CD4-positive, alpha-beta T cell (primary cell): ENCODE measurements at regions not wholly inside any gene's neighbourhood (a gene's known extent, or its start where the extent isn't known, plus 50 kb on each side); places are given as distances from the start of the nearest gene placed in this dataset.

ENCODE experiments used
- ATAC-seq: fragments of 200-7000 bp; cut with Tn5 transposase; one replicate; pipeline ENCODE4 v1.10.0; 2022; ENCODE audit warnings: mild to moderate bottlenecking; ENCODE audit not compliant: poor library complexity
- CTCF ChIA-PET: fragments of 350-600 bp; sonication (Branson Sonifier 250); formaldehyde crosslinking; loops from one replicate; lab custom pipeline; 2021; ENCODE audit warnings: antibody characterized with exemption, inconsistent platforms; lab: Charles Lee
- POLR2A ChIA-PET: fragments of 350-600 bp; sonication (Branson Sonifier 250); formaldehyde crosslinking; loops from one replicate; lab custom pipeline; 2021; ENCODE audit warnings: antibody characterized with exemption, inconsistent platforms; lab: Charles Lee
- DNase-seq, 14 experiments: peaks; one replicate each; pipeline ENCODE4 v3.0.0-alpha.2; 2013 to 2020; ENCODE audit warnings: mixed read lengths in 2 of 14
- H3K27ac ChIP-seq, 2 donors: one replicate each; pipeline versions ENCODE4 v1.5.1 to v1.7.0; 2013; ENCODE audit warnings: low read length in 2 of 2, low read depth in 1 of 2, mild to moderate bottlenecking in 1 of 2
- H3K27me3 ChIP-seq, 2 experiments: 1 replicate in 1 of 2; 2 replicates in 1 of 2; pipeline versions ENCODE4 v1.6.1 to v1.7.0; 2013; ENCODE audit warnings: low read length in 2 of 2, control low read depth in 1 of 2, mild to moderate bottlenecking in 1 of 2, moderate library complexity in 1 of 2; ENCODE audit not compliant: insufficient read depth in 2 of 2, control insufficient read depth in 1 of 2
- H3K36me3 ChIP-seq: one replicate; pipeline ENCODE4 v1.6.1; 2013; ENCODE audit warnings: low read length, control low read depth; ENCODE audit not compliant: insufficient read depth
- H3K4me1 ChIP-seq: one replicate; pipeline ENCODE4 v1.6.1; 2013; ENCODE audit warnings: low read length, control low read depth; ENCODE audit not compliant: insufficient read depth
- H3K4me3 ChIP-seq: one replicate; pipeline ENCODE4 v1.5.1; 2013; ENCODE audit warnings: mild to moderate bottlenecking, low read length, moderate library complexity
- H3K9me3 ChIP-seq, 2 experiments: 1 replicate in 1 of 2; 2 replicates in 1 of 2; pipeline versions ENCODE4 v1.6.1 to v1.7.0; 2013; ENCODE audit warnings: low read length in 2 of 2, mild to moderate bottlenecking in 2 of 2, control low read depth in 1 of 2, moderate library complexity in 1 of 2; ENCODE audit not compliant: control insufficient read depth in 1 of 2, insufficient read depth in 1 of 2
- H3K27ac Mint-ChIP-seq: one replicate; pipeline ENCODE4 v1.8.0; 2020; ENCODE audit warnings: mixed read lengths
- H3K27me3 Mint-ChIP-seq: one replicate; pipeline ENCODE4 v1.8.0; 2021; ENCODE audit warnings: mixed read lengths
- H3K36me3 Mint-ChIP-seq: one replicate; pipeline ENCODE4 v1.8.0; 2021; ENCODE audit warnings: low read depth, mixed read lengths
- H3K4me1 Mint-ChIP-seq: one replicate; pipeline ENCODE4 v1.8.0; 2021; ENCODE audit warnings: low read depth, mixed read lengths
- H3K4me3 Mint-ChIP-seq: one replicate; pipeline ENCODE4 v1.8.0; 2020; ENCODE audit warnings: mild to moderate bottlenecking, mixed read lengths
- H3K9me3 Mint-ChIP-seq: one replicate; pipeline ENCODE4 v1.8.0; 2020; ENCODE audit warnings: mixed read lengths
- CTCF ChIP-seq: fragments of 200-600 bp; IDR thresholded peaks from one replicate; pipeline ENCODE4 v1.8.0; 2022; ENCODE audit warnings: antibody characterized with exemption, mild to moderate bottlenecking
- intact Hi-C, 2 experiments: fragments of 100-400 bp; cut with DNase I in 1 of 2; cut with micrococcal nuclease in 1 of 2; formaldehyde crosslinking; loops; one replicate each; pipeline versions ENCODE4 v1.15.1 to v1.9.0; 2023 to 2025; cut with DNase I, micrococcal nuclease

GRCh38 chr3:159781867-159782266 is 206.8 kb upstream of the IL12A start:
- CTCF ChIA-PET: no interaction called here
- H3K27me3 Mint-ChIP-seq: peaks cover 10% of the 10 kb centered on the region
- TF ChIP-seq CTCF: no peak
- H3K36me3 ChIP-seq: no peaks in the 10 kb centered on the region
- intact Hi-C loops: no loop called here
- H3K27ac Mint-ChIP-seq: no peak overlapping the region
- no peak overlapping the region for H3K4me3 ChIP-seq
- H3K4me1 Mint-ChIP-seq: no peaks in the 10 kb centered on the region
- H3K9me3 Mint-ChIP-seq: no peaks in the 10 kb centered on the region
- no peaks in the 10 kb centered on the region for H3K27me3 ChIP-seq
- H3K36me3 Mint-ChIP-seq: no peaks in the 10 kb centered on the region
- POLR2A ChIA-PET: interaction anchor here (0.7 kb wide), 1 partner anchor 41 kb away, joined by 3 read pairs; no protein-coding TSS in a partner anchor
- no peaks in the 10 kb centered on the region for H3K9me3 ChIP-seq
- no peak for ATAC-seq
- H3K4me1 ChIP-seq: no peaks in the 10 kb centered on the region
- no peak for DNase-seq
- no peak overlapping the region for H3K27ac ChIP-seq
- no peak overlapping the region for H3K4me3 Mint-ChIP-seq

- Histone ChIP-seq H3K36me3 (no peaks in the 10 kb centered on the region), H3K4me3 (no peak overlapping the region), H3K27ac (no peak overlapping the region), H3K9me3 (no peaks in the 10 kb centered on the region), H3K4me1 (no peaks in the 10 kb centered on the region), H3K27me3 (no peaks in the 10 kb centered on the region)
- no peaks in the 10 kb centered on the region for H3K9me3 Mint-ChIP-seq
- POLR2A ChIA-PET: no interaction called here
- no peak overlapping the region for H3K4me3 Mint-ChIP-seq
- H3K27me3 Mint-ChIP-seq: peaks cover 10% of the 10 kb centered on the region
- no peak overlapping the region for H3K27ac Mint-ChIP-seq
- H3K4me1 Mint-ChIP-seq: no peaks in the 10 kb centered on the region
- intact Hi-C loops: no loop called here
- CTCF ChIA-PET: no interaction called here
- TF ChIP-seq CTCF: no peak
- H3K36me3 Mint-ChIP-seq: no peaks in the 10 kb centered on the region
- ATAC-seq: no peak
- DNase-seq: no peak
These were observed 205.8 kb upstream of the IL12A start for GRCh38 chr3:159782724-159783421.

GRCh38 chr3:159783780-159784742 is 204.6 kb upstream of the IL12A start:
- Histone ChIP-seq H3K36me3 (no peaks in the 10 kb centered on the region), H3K9me3 (no peaks in the 10 kb centered on the region), H3K4me3 (no peak overlapping the region), H3K4me1 (no peaks in the 10 kb centered on the region), H3K27me3 (no peaks in the 10 kb centered on the region), H3K27ac (no peak overlapping the region)
- ChIA-PET CTCF (no interaction called here), POLR2A (interaction anchor here (0.6 kb wide), 1 partner anchor 48 kb away, joined by 3 read pairs; no protein-coding TSS in a partner anchor)
- no peak overlapping the region for H3K4me3 Mint-ChIP-seq
- no peaks in the 10 kb centered on the region for H3K36me3 Mint-ChIP-seq
- intact Hi-C loops: no loop called here
- peaks cover 10% of the 10 kb centered on the region for H3K27me3 Mint-ChIP-seq
- no peak for ATAC-seq
- H3K4me1 Mint-ChIP-seq: no peaks in the 10 kb centered on the region
- H3K27ac Mint-ChIP-seq: no peak overlapping the region
- no peaks in the 10 kb centered on the region for H3K9me3 Mint-ChIP-seq
- DNase-seq: no peak
- no peak for TF ChIP-seq CTCF
